SH-SY5Y (cell line): ENCODE measurements at regions not wholly inside any gene's neighbourhood (a gene's known extent, or its start where the extent isn't known, plus 50 kb on each side); places are given as distances from the start of the nearest gene placed in this dataset.

Experiments used
- GATA2 ChIP-seq: IDR thresholded peaks from 2 replicates; pipeline ENCODE4 v1.6.1; 2011; ENCODE audit warnings: mild to moderate bottlenecking, low read depth, low read length
- GATA3 ChIP-seq: IDR thresholded peaks from 2 replicates; pipeline ENCODE4 v1.6.1; 2011; ENCODE audit warnings: low read depth, mild to moderate bottlenecking, low read length, moderate library complexity

DNA sequence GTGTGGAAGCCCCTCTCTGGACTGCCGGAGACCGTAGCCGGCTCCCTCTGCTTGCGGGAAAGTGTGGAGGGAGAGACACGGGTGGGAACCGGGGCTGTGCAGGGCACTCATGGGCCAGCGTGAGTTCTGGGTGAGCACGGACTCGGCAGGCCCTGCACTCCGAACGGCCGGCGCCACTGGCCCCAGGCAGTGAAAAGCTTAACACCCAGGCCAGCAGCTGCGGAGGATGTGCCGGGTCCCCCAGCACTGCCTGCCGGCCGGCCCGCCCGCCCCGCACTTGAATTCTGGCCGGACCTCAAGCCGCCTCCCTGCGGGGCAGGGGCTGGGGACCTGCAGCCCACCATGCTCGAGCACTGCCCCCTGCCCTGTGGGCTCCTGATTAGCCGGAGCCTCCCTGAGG is 147.0 kb downstream of the FGF9 start:
- TF ChIP-seq GATA3, result no peak
- no peak for TF ChIP-seq GATA2
